Left lung (tissue), 4 donors: ENCODE measurements at regions not wholly inside any gene's neighbourhood (a gene's known extent, or its start where the extent isn't known, plus 50 kb on each side); places are given as distances from the start of the nearest gene placed in this dataset.

Experiments
- ATAC-seq: fragments of 200-7000 bp; cut with Tn5 transposase; one replicate; pipeline ENCODE4 v1.9.1; 2020; ENCODE audit warnings: moderate library complexity
- DNase-seq, 4 donors: peaks; one replicate each; pipeline ENCODE4 v3.0.0-alpha.2; 2013 to 2020
- H3K27ac ChIP-seq, 2 donors: fragments of 200-600 bp; sonication (generic) in 1 of 2; one replicate each; pipeline versions ENCODE4 v1.5.0 to v1.8.0; 2020 to 2021
- H3K27me3 ChIP-seq, 2 donors: fragments of 200-600 bp; sonication (generic) in 1 of 2; one replicate each; pipeline versions ENCODE4 v1.5.0 to v1.8.0; 2020 to 2021
- H3K36me3 ChIP-seq, 2 donors: fragments of 200-600 bp; sonication (generic) in 1 of 2; one replicate each; pipeline versions ENCODE4 v1.5.0 to v1.8.0; 2020 to 2021
- H3K4me1 ChIP-seq, 2 donors: fragments of 200-600 bp; one replicate each; pipeline ENCODE4 v1.8.0; 2021
- H3K4me3 ChIP-seq, 2 donors: fragments of 200-600 bp; sonication (generic) in 1 of 2; one replicate each; pipeline versions ENCODE4 v1.5.0 to v1.8.0; 2020 to 2021; ENCODE audit warnings: mild to moderate bottlenecking in 1 of 2
- H3K9me3 ChIP-seq, 2 donors: fragments of 200-600 bp; sonication (generic) in 1 of 2; one replicate each; pipeline versions ENCODE4 v1.5.0 to v1.8.0; 2020 to 2021
- CTCF ChIP-seq, 2 donors: fragments of 200-600 bp; sonication (generic) in 1 of 2; IDR thresholded peaks; one replicate each; pipeline versions ENCODE4 v1.5.0 to v1.8.0; 2021; ENCODE audit warnings: antibody characterized with exemption in 2 of 2
- intact Hi-C, 2 donors: fragments of 100-400 bp; cut with DNase I; formaldehyde crosslinking; loops; one replicate each; pipeline versions ENCODE4 v1.11.2 to v1.14.2; 2022
- donor health status: DM: no; HTN: yes; CAD: no.
- donor health status: DM: no; HTN: no; CAD: no.

GRCh38 chr7:51977913-51978312 is 661.3 kb upstream of the COBL start:
- intact Hi-C loops = no loop called here

GRCh38 chr7:51973939-51974338 is 657.3 kb upstream of the COBL start:
- TF ChIP-seq CTCF (IDR thresholded peaks at IDR 0.05) = no peak
- H3K4me1 ChIP-seq = no peaks in the 10 kb centered on the region
- no peaks in the 10 kb centered on the region for H3K27me3 ChIP-seq
- no peak overlapping the region for H3K4me3 ChIP-seq
- peaks cover 0 to 3% of the 10 kb centered on the region in 2 donors for H3K9me3 ChIP-seq
- intact Hi-C loops = no loop called here
- no peak overlapping the region for H3K27ac ChIP-seq
- ATAC-seq (no peak), DNase-seq (peak in 1 of 4 donors; percentile 18)
- no peaks in the 10 kb centered on the region for H3K36me3 ChIP-seq

More at GRCh38 chr7:51977913-51978312, 661.3 kb upstream of the COBL start:
- H3K4me3 ChIP-seq = no peak overlapping the region
- H3K4me1 ChIP-seq = no peaks in the 10 kb centered on the region
- H3K27ac ChIP-seq = no peak overlapping the region
- DNase-seq = no peak
- no peak for ATAC-seq
- no peaks in the 10 kb centered on the region for H3K9me3 ChIP-seq
- TF ChIP-seq CTCF (IDR thresholded peaks at IDR 0.05) = no peak
- no peaks in the 10 kb centered on the region for H3K27me3 ChIP-seq
- no peaks in the 10 kb centered on the region for H3K36me3 ChIP-seq

GRCh38 chr7:51973071-51973470 is 656.5 kb upstream of the COBL start:
- TF ChIP-seq CTCF (IDR thresholded peaks at IDR 0.05) = no peak
- H3K27ac ChIP-seq = no peak overlapping the region
- peak in 2 of 4 donors; percentile 83 to 90 for DNase-seq

GRCh38 chr7:51970961-51971665 is 654.5 kb upstream of the COBL start:
- ATAC-seq (no peak), DNase-seq (no peak)
- TF ChIP-seq CTCF (IDR thresholded peaks at IDR 0.05) = no peak
- Histone ChIP-seq H3K27ac (no peak overlapping the region), H3K36me3 (no peaks in the 10 kb centered on the region), H3K27me3 (no peaks in the 10 kb centered on the region), H3K4me3 (no peak overlapping the region), H3K9me3 (peaks cover 0 to 3% of the 10 kb centered on the region in 2 donors), H3K4me1 (no peaks in the 10 kb centered on the region)
- intact Hi-C loops = no loop called here

More at GRCh38 chr7:51973071-51973470, 656.5 kb upstream of the COBL start:
- Histone ChIP-seq H3K9me3 (peaks cover 0 to 3% of the 10 kb centered on the region in 2 donors), H3K4me1 (no peaks in the 10 kb centered on the region), H3K4me3 (no peak overlapping the region), H3K27me3 (no peaks in the 10 kb centered on the region), H3K36me3 (no peaks in the 10 kb centered on the region)
- intact Hi-C loops = no loop called here
- no peak for ATAC-seq

- H3K9me3 ChIP-seq = peaks cover 0 to 3% of the 10 kb centered on the region in 2 donors
- H3K27ac ChIP-seq = no peak overlapping the region
- no peaks in the 10 kb centered on the region for H3K36me3 ChIP-seq
- no peak for DNase-seq
- no peak overlapping the region for H3K4me3 ChIP-seq
- no peaks in the 10 kb centered on the region for H3K27me3 ChIP-seq
- intact Hi-C loops = no loop called here
- no peak for TF ChIP-seq CTCF (IDR thresholded peaks at IDR 0.05)
- ATAC-seq = no peak
- H3K4me1 ChIP-seq = no peaks in the 10 kb centered on the region
These were observed 651.9 kb upstream of the COBL start for GRCh38 chr7:51968461-51968860.
